Lung (tissue), 11 donors: ENCODE measurements at regions not wholly inside any gene's neighbourhood (a gene's known extent, or its start where the extent isn't known, plus 50 kb on each side); places are given as distances from the start of the nearest gene placed in this dataset.

ENCODE experiments used
- ATAC-seq: fragments of 200-7000 bp; cut with Tn5 transposase; one replicate; pipeline ENCODE4 v1.9.1; 2020; ENCODE audit warnings: moderate number of reproducible peaks; ENCODE audit not compliant: insufficient read depth, low FRiP score
- DNase-seq, 3 donors: peaks; one replicate each; pipeline ENCODE4 v3.0.0-alpha.2; 2013 to 2017
- H3K27ac ChIP-seq, 2 donors: one replicate each; pipeline ENCODE4 v1.5.1; 2013; ENCODE audit warnings: mild to moderate bottlenecking in 2 of 2, moderate library complexity in 2 of 2, control low read depth in 1 of 2, inconsistent platforms in 1 of 2, low read depth in 1 of 2, low read length in 1 of 2
- H3K27me3 ChIP-seq, 3 donors: one replicate each; pipeline ENCODE4 v1.5.1; 2013; ENCODE audit warnings: low read length in 2 of 3; ENCODE audit not compliant: control insufficient read depth in 3 of 3, insufficient read depth in 3 of 3
- H3K36me3 ChIP-seq, 4 donors: one replicate each; pipeline ENCODE4 v1.5.1; 2013; ENCODE audit warnings: low read length in 4 of 4, mild to moderate bottlenecking in 1 of 4, moderate library complexity in 1 of 4; ENCODE audit not compliant: control insufficient read depth in 4 of 4, insufficient read depth in 4 of 4
- H3K4me1 ChIP-seq, 5 donors: one replicate each; pipeline ENCODE4 v1.5.1; 2013; ENCODE audit warnings: low read length in 5 of 5, mild to moderate bottlenecking in 2 of 5, moderate library complexity in 1 of 5; ENCODE audit not compliant: control insufficient read depth in 5 of 5, insufficient read depth in 5 of 5
- H3K4me3 ChIP-seq: one replicate; pipeline ENCODE4 v1.5.1; 2013; ENCODE audit warnings: mild to moderate bottlenecking, control low read depth, moderate library complexity
- H3K9ac ChIP-seq, 2 donors: one replicate each; pipeline ENCODE4 v1.5.1; 2013; ENCODE audit warnings: low read length in 2 of 2, control low read depth in 1 of 2; ENCODE audit not compliant: insufficient read depth in 1 of 2
- H3K9me3 ChIP-seq, 4 donors: one replicate each; pipeline ENCODE4 v1.5.1; 2013; ENCODE audit warnings: low read length in 3 of 4, mild to moderate bottlenecking in 1 of 4, moderate library complexity in 1 of 4; ENCODE audit not compliant: control insufficient read depth in 4 of 4, insufficient read depth in 3 of 4
- CTCF ChIP-seq: IDR thresholded peaks from 2 replicates; pipeline ENCODE4 v1.5.1; 2012; ENCODE audit warnings: mild to moderate bottlenecking; ENCODE audit errors: control extremely low read depth, extremely low read depth
- WGBS, 2 donors: extraction: QIAGEN DNeasy Blood & Tissue Kit; methylation state at CpG; one replicate each; pipeline ENCODE4 v1.1.7; 2013; 5-methylcytosine and 5-hydroxymethylcytosine counted together
- donor health status: control.
- donor health status: control.
- donor health status: Bipolar disorder and iron deficiency.
- donor health status: healthy.
- donor health status: DM: yes; HTN: yes; CAD: no.

- Histone ChIP-seq H3K4me3 (no peak overlapping the region), H3K36me3 (no peaks in the 10 kb centered on the region), H3K9ac (no peak overlapping the region), H3K4me1 (no peaks in the 10 kb centered on the region), H3K27me3 (no peaks in the 10 kb centered on the region), H3K27ac (no peak overlapping the region), H3K9me3 (no peaks in the 10 kb centered on the region)
- TF ChIP-seq CTCF = no peak
- ATAC-seq = no peak
- no peak for DNase-seq
- 59 to 76% methylated on average over 2 of the region's 2 CpGs for WGBS, 2 donors
Observed at GRCh38 chr2:57776916-57777315, 269.7 kb upstream of the VRK2 start.

GRCh38 chr2:57782587-57782986, 264.0 kb upstream of the VRK2 start:
- Histone ChIP-seq H3K9me3 (no peaks in the 10 kb centered on the region), H3K36me3 (no peaks in the 10 kb centered on the region), H3K4me1 (no peaks in the 10 kb centered on the region), H3K4me3 (no peak overlapping the region), H3K9ac (no peak overlapping the region), H3K27me3 (no peaks in the 10 kb centered on the region), H3K27ac (no peak overlapping the region)
- no peak for DNase-seq
- no peak for ATAC-seq
- TF ChIP-seq CTCF = no peak

- WGBS, 2 donors = 94 to 96% methylated on average over 2 of the region's 2 CpGs
- Histone ChIP-seq H3K27ac (no peak overlapping the region), H3K4me3 (no peak overlapping the region), H3K9ac (no peak overlapping the region), H3K36me3 (no peaks in the 10 kb centered on the region), H3K27me3 (no peaks in the 10 kb centered on the region), H3K4me1 (no peaks in the 10 kb centered on the region), H3K9me3 (peaks cover 0 to 3% (median 0%) of the 10 kb centered on the region in 4 donors)
- TF ChIP-seq CTCF = no peak
- DNase-seq (no peak), ATAC-seq (no peak)
Observed at GRCh38 chr2:57793310-57793709, 253.3 kb upstream of the VRK2 start.

- H3K4me3 ChIP-seq = no peak overlapping the region
- no peaks in the 10 kb centered on the region for H3K36me3 ChIP-seq
- no peak overlapping the region for H3K27ac ChIP-seq
- TF ChIP-seq CTCF = no peak
- no peaks in the 10 kb centered on the region for H3K27me3 ChIP-seq
- ATAC-seq = no peak
- no peak overlapping the region for H3K9ac ChIP-seq
- peaks cover 0 to 3% (median 0%) of the 10 kb centered on the region in 4 donors for H3K9me3 ChIP-seq
- no peaks in the 10 kb centered on the region for H3K4me1 ChIP-seq
- DNase-seq = no peak
- WGBS, 2 donors = 39 to 57% methylated on average over 2 of the region's 2 CpGs
Observed at GRCh38 chr2:57796527-57796926, 250.1 kb upstream of the VRK2 start.
